ENCODE measurements at regions not wholly inside any gene's neighbourhood (a gene's known extent, or its start where the extent isn't known, plus 50 kb on each side); places are given as distances from the start of the nearest gene placed in this dataset.

DNA sequence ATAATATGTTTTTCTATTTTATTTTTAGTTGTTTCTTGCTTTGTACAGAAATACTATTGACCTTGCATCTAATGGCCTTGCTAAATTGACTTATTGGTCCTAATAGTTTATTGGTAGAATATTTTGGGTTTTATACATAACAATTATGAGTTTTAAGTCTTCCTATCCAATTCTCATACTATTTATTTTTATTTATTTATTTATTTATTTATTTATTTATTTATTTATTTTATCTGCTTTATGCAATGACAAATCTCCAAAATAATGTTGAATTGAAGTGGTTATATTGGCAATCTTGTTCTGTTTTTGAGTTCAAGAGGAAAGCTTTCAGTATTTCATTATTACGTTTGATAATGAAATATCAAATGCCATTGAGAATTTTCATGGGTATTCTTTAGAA, 488.3 kb downstream of the CDH2 start:
- TF ChIP-seq ATF7 (IDR thresholded peaks at IDR 0.05; ENCODE audit: low read depth), result no peak
- no peak for TF ChIP-seq CEBPB (IDR thresholded peaks at IDR 0.05; ENCODE audit: borderline replicate concordance in 1 of 2, low read depth in 2 of 2, low read length in 2 of 2)
- TF ChIP-seq SRF (IDR thresholded peaks at IDR 0.05; ENCODE audit: low read depth in 2 of 2, low read length in 2 of 2), result no peak
- no peak for TF ChIP-seq POLR2AphosphoS5 (IDR thresholded peaks at IDR 0.05; ENCODE audit: low read length)
- no peak for TF ChIP-seq ZBTB33 (IDR thresholded peaks at IDR 0.05)

All from GM12878 (cell line).